WTC11 (cell line): ENCODE measurements at regions not wholly inside any gene's neighbourhood (a gene's known extent, or its start where the extent isn't known, plus 50 kb on each side); places are given as distances from the start of the nearest gene placed in this dataset.

ENCODE experiments used
- ATAC-seq: fragments of 200-7000 bp; cut with Tn5 transposase; 2 replicates; pipeline ENCODE4 v1.10.0; 2021; ENCODE audit warnings: mild to moderate bottlenecking, moderate library complexity
- CTCF ChIA-PET: fragments of 300-600 bp; sonication (Branson Sonifier 250); formaldehyde crosslinking; loops from one replicate; lab custom pipeline; 2021; ENCODE audit warnings: antibody characterized with exemption; lab: Charles Lee
- POLR2A ChIA-PET: fragments of 350-600 bp; sonication (Branson Sonifier 250); formaldehyde crosslinking; loops from one replicate; lab custom pipeline; 2021; ENCODE audit warnings: antibody characterized with exemption; lab: Charles Lee
- DNase-seq: peaks from one replicate; pipeline ENCODE4 v3.0.0; 2021; ENCODE audit warnings: low spot score
- H3K27ac Mint-ChIP-seq: 2 replicates; pipeline ENCODE4 v1.8.0; 2021; ENCODE audit warnings: mixed read lengths
- H3K27me3 Mint-ChIP-seq: 2 replicates; pipeline ENCODE4 v1.8.0; 2021; ENCODE audit warnings: low read depth, mild to moderate bottlenecking, moderate library complexity, mixed read lengths
- H3K36me3 Mint-ChIP-seq: 2 replicates; pipeline ENCODE4 v1.8.0; 2021; ENCODE audit warnings: mixed read lengths
- H3K4me1 Mint-ChIP-seq: 2 replicates; pipeline ENCODE4 v1.8.0; 2022; ENCODE audit warnings: mixed read lengths
- H3K4me3 Mint-ChIP-seq: 2 replicates; pipeline ENCODE4 v1.8.0; 2021; ENCODE audit warnings: mild to moderate bottlenecking, moderate library complexity, mixed read lengths
- H3K9me3 Mint-ChIP-seq: 2 replicates; pipeline ENCODE4 v1.8.0; 2021; ENCODE audit warnings: mixed read lengths
- CREM ChIP-seq: sonication (generic); formaldehyde crosslinking; IDR thresholded peaks from 2 replicates; pipeline ENCODE4 v1.8.1; 2022; ENCODE audit warnings: mild to moderate bottlenecking, missing genetic modification reagents, moderate library complexity
- EMX1 ChIP-seq: fragments of 250-450 bp; sonication (Bioruptor Pico); IDR thresholded peaks from 2 replicates; pipeline ENCODE4 v1.8.0; 2021; ENCODE audit warnings: mild to moderate bottlenecking
- ETV6 ChIP-seq: sonication (generic); formaldehyde crosslinking; IDR thresholded peaks from 2 replicates; pipeline ENCODE4 v1.8.1; 2022; ENCODE audit warnings: mild to moderate bottlenecking, missing genetic modification reagents
- GRHL2 ChIP-seq: fragments of 250-450 bp; sonication (Bioruptor Pico); IDR thresholded peaks from 2 replicates; pipeline ENCODE4 v1.8.0; 2022; ENCODE audit warnings: mild to moderate bottlenecking, moderate library complexity; ENCODE audit not compliant: insufficient replicate concordance, severe bottlenecking
- GTF2I ChIP-seq: fragments of 250-450 bp; sonication (Bioruptor Pico); conservative IDR thresholded peaks from 2 replicates; pipeline ENCODE4 v1.4.0; 2021; ENCODE audit warnings: mild to moderate bottlenecking
- HMGA2 ChIP-seq: fragments of 250-450 bp; sonication (Bioruptor Pico); IDR thresholded peaks from 2 replicates; pipeline ENCODE4 v1.4.0; 2021; ENCODE audit warnings: mild to moderate bottlenecking, moderate library complexity
- JAZF1 ChIP-seq: fragments of 250-450 bp; sonication (Bioruptor Pico); IDR thresholded peaks from 2 replicates; pipeline ENCODE4 v1.9.0; 2021; ENCODE audit warnings: moderate library complexity, mild to moderate bottlenecking, inconsistent platforms
- MXD4 ChIP-seq: fragments of 250-450 bp; sonication (Bioruptor Pico); IDR thresholded peaks from 2 replicates; pipeline ENCODE4 v1.8.0; 2021; ENCODE audit warnings: mild to moderate bottlenecking, moderate library complexity, borderline replicate concordance
- NFATC4 ChIP-seq: fragments of 250-450 bp; sonication (Bioruptor Pico); IDR thresholded peaks from 2 replicates; pipeline ENCODE4 v1.9.0; 2021; ENCODE audit warnings: mild to moderate bottlenecking
- SOX15 ChIP-seq: fragments of 250-450 bp; sonication (Bioruptor Pico); IDR thresholded peaks from 2 replicates; pipeline ENCODE4 v1.9.0; 2021; ENCODE audit warnings: mild to moderate bottlenecking
- ZNF138 ChIP-seq: sonication (generic); formaldehyde crosslinking; conservative IDR thresholded peaks from 2 replicates; pipeline ENCODE4 v1.8.1; 2022; ENCODE audit warnings: mild to moderate bottlenecking, moderate library complexity, missing genetic modification reagents
- ZNF219 ChIP-seq: sonication (generic); formaldehyde crosslinking; IDR thresholded peaks from 2 replicates; pipeline ENCODE4 v1.8.0; 2023; ENCODE audit warnings: missing genetic modification reagents, mild to moderate bottlenecking, borderline replicate concordance
- ZNF416 ChIP-seq: fragments of 250-450 bp; sonication (Bioruptor Pico); IDR thresholded peaks from 2 replicates; pipeline ENCODE4 v1.9.0; 2021; ENCODE audit warnings: mild to moderate bottlenecking, inconsistent platforms
- TF ChIP-seq, protein P1 (sequence below): sonication (generic); formaldehyde crosslinking; IDR thresholded peaks from 2 replicates; pipeline ENCODE4 v1.8.1; 2023; ENCODE audit warnings: mild to moderate bottlenecking, missing genetic modification reagents
- TF ChIP-seq, protein P2 (sequence below): sonication (generic); formaldehyde crosslinking; IDR thresholded peaks from 2 replicates; pipeline ENCODE4 v1.8.0; 2022; ENCODE audit warnings: missing genetic modification reagents
- TF ChIP-seq, protein P3 (sequence below): sonication (generic); formaldehyde crosslinking; IDR thresholded peaks from 2 replicates; pipeline ENCODE4 v1.8.1; 2023; ENCODE audit warnings: mild to moderate bottlenecking, missing genetic modification reagents, borderline replicate concordance
- TF ChIP-seq, protein P4 (sequence below): sonication (generic); formaldehyde crosslinking; IDR thresholded peaks from 2 replicates; pipeline ENCODE4 v1.8.0; 2022; ENCODE audit warnings: mild to moderate bottlenecking, missing genetic modification reagents
- TF ChIP-seq, protein P5 (sequence below): sonication (generic); formaldehyde crosslinking; IDR thresholded peaks from 2 replicates; pipeline ENCODE4 v1.8.0; 2022; ENCODE audit warnings: mild to moderate bottlenecking, missing genetic modification reagents
- TF ChIP-seq, protein P6 (sequence below): sonication (generic); formaldehyde crosslinking; IDR thresholded peaks from 2 replicates; pipeline ENCODE4 v1.8.0; 2023; ENCODE audit warnings: missing genetic modification reagents

DNA sequence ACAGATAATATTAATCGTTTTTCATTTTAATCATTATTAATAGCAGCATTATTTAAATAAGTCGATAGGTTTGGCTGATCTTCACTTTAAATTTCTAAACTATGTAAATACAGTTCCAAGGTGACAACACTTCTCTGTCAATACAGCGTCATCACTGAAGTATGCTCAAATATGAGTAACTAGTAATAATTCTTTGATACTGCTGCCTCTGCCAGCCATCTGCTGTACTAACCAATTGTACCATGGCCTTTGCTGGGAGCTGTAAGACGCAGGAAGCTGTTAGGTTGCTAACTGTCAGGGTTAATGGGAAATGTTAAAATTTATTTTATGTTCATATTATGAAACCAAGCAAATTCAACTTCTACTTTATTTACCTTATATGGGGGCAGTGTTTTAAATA, 1650.5 kb upstream of the LRRTM3 start:
- DNase-seq, result no peak
- Mint-ChIP-seq H3K36me3 (peaks cover 22% of the 10 kb centered on the region), H3K27me3 (peaks cover 23% of the 10 kb centered on the region), H3K4me3 (no peak overlapping the region), H3K4me1 (peaks cover 27% of the 10 kb centered on the region), H3K9me3 (peaks cover 37% of the 10 kb centered on the region), H3K27ac (no peak overlapping the region)
- no peak for ATAC-seq
- CTCF ChIA-PET, result no interaction called here
- POLR2A ChIA-PET, result no interaction called here
- TF ChIP-seq, protein P1, sequence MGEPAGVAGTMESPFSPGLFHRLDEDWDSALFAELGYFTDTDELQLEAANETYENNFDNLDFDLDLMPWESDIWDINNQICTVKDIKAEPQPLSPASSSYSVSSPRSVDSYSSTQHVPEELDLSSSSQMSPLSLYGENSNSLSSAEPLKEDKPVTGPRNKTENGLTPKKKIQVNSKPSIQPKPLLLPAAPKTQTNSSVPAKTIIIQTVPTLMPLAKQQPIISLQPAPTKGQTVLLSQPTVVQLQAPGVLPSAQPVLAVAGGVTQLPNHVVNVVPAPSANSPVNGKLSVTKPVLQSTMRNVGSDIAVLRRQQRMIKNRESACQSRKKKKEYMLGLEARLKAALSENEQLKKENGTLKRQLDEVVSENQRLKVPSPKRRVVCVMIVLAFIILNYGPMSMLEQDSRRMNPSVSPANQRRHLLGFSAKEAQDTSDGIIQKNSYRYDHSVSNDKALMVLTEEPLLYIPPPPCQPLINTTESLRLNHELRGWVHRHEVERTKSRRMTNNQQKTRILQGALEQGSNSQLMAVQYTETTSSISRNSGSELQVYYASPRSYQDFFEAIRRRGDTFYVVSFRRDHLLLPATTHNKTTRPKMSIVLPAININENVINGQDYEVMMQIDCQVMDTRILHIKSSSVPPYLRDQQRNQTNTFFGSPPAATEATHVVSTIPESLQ (CRISPR knock-in tag), result no peak
- TF ChIP-seq, protein P2, sequence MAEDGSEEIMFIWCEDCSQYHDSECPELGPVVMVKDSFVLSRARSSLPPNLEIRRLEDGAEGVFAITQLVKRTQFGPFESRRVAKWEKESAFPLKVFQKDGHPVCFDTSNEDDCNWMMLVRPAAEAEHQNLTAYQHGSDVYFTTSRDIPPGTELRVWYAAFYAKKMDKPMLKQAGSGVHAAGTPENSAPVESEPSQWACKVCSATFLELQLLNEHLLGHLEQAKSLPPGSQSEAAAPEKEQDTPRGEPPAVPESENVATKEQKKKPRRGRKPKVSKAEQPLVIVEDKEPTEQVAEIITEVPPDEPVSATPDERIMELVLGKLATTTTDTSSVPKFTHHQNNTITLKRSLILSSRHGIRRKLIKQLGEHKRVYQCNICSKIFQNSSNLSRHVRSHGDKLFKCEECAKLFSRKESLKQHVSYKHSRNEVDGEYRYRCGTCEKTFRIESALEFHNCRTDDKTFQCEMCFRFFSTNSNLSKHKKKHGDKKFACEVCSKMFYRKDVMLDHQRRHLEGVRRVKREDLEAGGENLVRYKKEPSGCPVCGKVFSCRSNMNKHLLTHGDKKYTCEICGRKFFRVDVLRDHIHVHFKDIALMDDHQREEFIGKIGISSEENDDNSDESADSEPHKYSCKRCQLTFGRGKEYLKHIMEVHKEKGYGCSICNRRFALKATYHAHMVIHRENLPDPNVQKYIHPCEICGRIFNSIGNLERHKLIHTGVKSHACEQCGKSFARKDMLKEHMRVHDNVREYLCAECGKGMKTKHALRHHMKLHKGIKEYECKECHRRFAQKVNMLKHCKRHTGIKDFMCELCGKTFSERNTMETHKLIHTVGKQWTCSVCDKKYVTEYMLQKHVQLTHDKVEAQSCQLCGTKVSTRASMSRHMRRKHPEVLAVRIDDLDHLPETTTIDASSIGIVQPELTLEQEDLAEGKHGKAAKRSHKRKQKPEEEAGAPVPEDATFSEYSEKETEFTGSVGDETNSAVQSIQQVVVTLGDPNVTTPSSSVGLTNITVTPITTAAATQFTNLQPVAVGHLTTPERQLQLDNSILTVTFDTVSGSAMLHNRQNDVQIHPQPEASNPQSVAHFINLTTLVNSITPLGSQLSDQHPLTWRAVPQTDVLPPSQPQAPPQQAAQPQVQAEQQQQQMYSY (CRISPR knock-in tag), result no peak
- TF ChIP-seq ETV6 (no peak), ZNF416 (no peak), JAZF1 (no peak), ZNF138 (no peak), HMGA2 (CRISPR knock-in tag) (no peak), CREM (CRISPR knock-in tag) (no peak), SOX15 (CRISPR knock-in tag) (no peak), EMX1 (CRISPR knock-in tag) (no peak), NFATC4 (CRISPR knock-in tag) (no peak), GRHL2 (CRISPR knock-in tag) (no peak), ZNF219 (CRISPR knock-in tag) (no peak), GTF2I (no peak), MXD4 (CRISPR knock-in tag) (no peak)
- TF ChIP-seq, protein P3, sequence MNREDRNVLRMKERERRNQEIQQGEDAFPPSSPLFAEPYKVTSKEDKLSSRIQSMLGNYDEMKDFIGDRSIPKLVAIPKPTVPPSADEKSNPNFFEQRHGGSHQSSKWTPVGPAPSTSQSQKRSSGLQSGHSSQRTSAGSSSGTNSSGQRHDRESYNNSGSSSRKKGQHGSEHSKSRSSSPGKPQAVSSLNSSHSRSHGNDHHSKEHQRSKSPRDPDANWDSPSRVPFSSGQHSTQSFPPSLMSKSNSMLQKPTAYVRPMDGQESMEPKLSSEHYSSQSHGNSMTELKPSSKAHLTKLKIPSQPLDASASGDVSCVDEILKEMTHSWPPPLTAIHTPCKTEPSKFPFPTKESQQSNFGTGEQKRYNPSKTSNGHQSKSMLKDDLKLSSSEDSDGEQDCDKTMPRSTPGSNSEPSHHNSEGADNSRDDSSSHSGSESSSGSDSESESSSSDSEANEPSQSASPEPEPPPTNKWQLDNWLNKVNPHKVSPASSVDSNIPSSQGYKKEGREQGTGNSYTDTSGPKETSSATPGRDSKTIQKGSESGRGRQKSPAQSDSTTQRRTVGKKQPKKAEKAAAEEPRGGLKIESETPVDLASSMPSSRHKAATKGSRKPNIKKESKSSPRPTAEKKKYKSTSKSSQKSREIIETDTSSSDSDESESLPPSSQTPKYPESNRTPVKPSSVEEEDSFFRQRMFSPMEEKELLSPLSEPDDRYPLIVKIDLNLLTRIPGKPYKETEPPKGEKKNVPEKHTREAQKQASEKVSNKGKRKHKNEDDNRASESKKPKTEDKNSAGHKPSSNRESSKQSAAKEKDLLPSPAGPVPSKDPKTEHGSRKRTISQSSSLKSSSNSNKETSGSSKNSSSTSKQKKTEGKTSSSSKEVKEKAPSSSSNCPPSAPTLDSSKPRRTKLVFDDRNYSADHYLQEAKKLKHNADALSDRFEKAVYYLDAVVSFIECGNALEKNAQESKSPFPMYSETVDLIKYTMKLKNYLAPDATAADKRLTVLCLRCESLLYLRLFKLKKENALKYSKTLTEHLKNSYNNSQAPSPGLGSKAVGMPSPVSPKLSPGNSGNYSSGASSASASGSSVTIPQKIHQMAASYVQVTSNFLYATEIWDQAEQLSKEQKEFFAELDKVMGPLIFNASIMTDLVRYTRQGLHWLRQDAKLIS (CRISPR knock-in tag), result no peak
- TF ChIP-seq, protein P4, sequence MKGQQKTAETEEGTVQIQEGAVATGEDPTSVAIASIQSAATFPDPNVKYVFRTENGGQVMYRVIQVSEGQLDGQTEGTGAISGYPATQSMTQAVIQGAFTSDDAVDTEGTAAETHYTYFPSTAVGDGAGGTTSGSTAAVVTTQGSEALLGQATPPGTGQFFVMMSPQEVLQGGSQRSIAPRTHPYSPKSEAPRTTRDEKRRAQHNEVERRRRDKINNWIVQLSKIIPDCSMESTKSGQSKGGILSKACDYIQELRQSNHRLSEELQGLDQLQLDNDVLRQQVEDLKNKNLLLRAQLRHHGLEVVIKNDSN (CRISPR knock-in tag), result no peak
- TF ChIP-seq, protein P5, sequence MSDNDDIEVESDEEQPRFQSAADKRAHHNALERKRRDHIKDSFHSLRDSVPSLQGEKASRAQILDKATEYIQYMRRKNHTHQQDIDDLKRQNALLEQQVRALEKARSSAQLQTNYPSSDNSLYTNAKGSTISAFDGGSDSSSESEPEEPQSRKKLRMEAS (CRISPR knock-in tag), result no peak
- TF ChIP-seq, protein P6, sequence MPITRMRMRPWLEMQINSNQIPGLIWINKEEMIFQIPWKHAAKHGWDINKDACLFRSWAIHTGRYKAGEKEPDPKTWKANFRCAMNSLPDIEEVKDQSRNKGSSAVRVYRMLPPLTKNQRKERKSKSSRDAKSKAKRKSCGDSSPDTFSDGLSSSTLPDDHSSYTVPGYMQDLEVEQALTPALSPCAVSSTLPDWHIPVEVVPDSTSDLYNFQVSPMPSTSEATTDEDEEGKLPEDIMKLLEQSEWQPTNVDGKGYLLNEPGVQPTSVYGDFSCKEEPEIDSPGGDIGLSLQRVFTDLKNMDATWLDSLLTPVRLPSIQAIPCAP, result no peak
